GM18858 (cell line): ENCODE measurements at regions not wholly inside any gene's neighbourhood (a gene's known extent, or its start where the extent isn't known, plus 50 kb on each side); places are given as distances from the start of the nearest gene placed in this dataset.
"Not testable (repeated sequence)": the region's sequence is repeated elsewhere in the genome, so short reads cannot be mapped to it uniquely, and the experiment has no call there.

Experiments used
- ATAC-seq: cut with Tn5 transposase; IDR thresholded peaks from one replicate; pipeline ENCODE4 v1.9.1; 2021; ENCODE audit not compliant: unreplicated experiment

DNA sequence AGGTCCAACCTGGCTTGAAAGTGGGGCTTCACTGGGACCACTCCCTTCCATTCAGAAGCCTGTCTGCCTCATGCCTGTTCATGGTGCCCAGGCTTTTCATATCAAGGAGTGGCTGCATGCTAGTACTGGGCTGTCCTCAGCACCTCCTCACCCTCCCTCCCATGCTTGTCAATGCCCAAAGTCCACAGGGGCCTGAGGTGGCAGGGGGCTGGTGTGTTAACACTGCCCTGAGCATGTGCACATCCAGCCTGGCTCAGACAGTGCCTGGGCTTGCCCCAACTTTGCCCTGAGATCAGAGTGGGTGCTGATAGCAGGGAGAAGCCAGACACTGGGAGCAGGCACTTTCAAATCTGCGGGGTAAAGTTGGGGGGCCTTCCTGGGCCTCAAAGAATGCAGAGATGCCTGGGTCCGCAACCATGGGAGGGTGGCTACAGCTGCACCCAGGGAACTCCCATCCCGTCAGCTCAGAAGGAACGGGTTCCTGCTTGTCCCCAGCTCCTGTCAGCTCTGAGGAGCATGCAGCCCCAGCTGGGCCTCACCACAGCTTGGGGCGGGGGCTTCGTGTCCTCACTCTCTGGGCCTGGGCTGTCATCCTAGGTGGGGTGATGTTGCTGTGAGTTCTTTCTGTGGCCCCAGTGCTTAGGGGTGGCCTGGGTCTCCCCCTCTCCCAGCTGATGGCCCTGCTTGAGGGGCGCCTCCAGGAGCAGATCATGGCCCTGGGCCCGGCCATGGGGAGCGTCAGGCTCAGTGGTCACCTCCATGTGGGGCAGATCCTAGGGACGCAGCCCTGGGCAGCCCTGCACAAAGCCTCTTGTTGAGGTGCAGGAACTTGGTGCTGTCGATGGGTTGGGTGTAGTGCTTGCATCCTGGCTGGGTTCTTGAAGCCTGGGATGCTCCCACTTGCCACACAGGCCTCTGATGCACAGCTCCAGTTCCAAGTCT is 830.6 kb upstream of the SLITRK5 start:
- ATAC-seq = no peak

DNA sequence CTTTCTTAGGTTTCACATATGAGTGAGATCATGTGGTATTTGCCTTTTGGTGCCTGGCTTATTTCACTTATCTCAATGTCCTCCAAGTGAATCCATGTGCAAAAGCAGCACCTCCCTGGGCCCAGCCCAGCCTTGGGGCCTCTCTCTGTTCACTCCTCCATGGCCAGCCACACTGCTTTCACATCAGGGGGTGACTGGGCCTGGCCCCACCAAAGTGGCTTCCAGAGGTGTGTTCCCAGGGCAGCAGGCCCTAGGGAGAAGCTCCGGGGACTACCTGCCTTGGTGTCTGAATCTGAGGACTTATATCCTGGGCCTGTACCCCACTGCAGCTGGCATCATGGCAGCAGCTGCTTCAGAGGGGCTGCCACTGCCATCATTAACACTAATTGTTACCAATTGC is 829.9 kb upstream of the SLITRK5 start:
- no peak for ATAC-seq

DNA sequence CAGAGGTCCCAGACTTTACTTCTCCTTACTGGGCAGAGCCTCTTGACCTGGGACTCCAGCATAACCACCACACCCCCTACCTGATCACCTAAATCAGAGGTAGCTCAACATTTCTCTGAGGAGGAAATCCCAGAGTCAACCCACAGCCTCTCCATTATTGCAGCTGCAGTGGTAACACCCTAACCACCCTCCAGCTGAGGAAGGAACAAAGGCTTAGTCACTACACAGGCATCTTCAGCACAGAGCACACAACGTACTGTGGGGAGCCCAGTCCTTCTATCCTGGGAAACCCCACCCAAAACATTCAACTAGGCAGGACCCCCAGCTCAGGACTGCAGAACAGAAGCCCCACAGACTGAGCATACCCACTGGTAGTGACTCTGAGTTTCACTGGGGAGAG is 824.7 kb upstream of the SLITRK5 start:
- no peak for ATAC-seq

DNA sequence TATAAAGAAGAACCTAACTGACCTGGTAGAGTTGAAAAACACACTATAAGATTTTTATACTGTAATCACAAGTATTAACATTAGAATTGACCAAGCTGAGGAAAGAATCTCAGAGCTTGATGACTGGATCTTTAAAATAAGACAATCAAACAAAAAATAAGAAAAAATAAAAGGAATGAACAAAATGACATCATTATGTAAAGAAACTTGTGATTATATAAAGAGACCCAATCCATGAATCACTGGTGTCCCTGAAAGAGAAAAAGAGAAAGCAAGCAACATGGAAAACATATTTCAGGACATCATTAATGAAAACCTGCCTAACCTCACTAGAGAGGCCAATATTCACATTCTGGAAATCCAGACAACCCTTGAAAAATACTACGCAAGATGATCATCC is 822.5 kb upstream of the SLITRK5 start:
- ATAC-seq = no peak

DNA sequence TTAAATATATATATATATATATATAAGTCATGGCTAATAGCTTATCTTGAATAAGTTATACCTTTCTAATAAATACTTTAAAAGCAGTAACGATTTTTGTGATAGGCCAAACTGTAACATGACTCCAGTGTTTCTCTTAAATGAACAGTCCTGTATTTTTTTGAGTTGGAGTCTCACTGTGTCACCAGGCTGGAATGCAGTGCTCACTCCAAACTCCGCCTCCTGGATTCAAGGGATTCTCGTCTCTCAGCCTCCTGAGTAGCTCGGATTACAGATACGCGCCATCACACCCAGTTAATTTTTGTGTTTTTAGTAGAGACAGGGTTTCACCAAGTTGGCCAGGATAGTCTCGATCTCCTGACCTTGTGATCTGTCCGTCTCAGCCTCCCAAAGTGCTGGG is 814.2 kb upstream of the SLITRK5 start:
- no peak for ATAC-seq

DNA sequence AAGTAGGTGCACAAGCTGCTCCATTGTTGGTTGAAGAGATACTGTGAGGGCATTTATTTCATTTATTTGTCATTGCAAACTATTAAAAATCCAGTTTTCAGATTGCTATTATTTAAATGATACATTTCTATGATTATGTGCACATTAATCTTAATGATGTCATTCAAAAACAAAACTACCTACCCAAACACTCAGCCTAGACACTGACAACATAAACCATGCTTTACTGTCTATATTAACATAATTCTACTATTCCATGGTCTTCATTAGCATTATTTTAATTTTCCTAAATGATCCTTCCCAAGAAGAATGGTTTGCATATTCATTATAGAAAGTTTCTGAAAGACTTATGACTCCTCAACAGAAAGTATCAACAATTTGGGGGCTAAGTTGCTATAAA is 813.0 kb upstream of the SLITRK5 start:
- no peak for ATAC-seq

DNA sequence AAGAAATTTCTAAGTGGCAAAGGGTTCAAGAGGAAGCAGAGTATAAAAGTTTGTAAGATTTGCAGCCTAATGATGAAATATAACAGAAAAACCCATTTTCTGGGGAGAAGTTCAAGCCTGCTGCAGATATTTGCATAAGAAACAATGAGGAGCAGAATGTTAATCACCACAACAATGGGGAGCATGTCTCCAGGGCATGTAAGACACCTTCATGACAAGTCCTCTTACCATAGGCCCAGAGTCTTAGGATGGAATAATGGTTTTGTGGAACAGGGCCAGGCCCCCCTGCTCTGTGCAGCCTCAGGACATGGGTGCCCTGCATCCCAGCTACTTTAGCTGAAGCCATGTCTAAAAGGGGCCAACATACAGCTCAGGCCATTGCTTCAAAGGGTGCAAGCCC is 809.0 kb upstream of the SLITRK5 start:
- no peak for ATAC-seq

DNA sequence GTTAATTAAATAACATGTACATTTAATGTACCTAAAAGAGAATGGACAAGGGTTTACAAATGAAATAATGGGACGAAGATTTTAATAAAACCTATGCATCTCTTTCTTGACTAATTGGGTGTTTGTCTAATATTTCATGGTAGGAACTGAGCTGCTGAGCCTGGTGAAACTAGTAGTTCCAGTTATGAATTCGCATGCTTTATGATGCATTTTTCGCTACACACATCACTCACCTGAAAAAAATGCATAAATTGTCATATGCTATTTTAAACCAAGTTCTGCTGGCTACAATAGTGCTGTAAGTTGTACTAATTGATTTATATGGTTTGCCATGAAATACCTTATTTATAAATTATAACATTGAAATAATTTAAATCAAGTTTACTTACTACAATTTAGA is 806.8 kb upstream of the SLITRK5 start:
- no peak for ATAC-seq

DNA sequence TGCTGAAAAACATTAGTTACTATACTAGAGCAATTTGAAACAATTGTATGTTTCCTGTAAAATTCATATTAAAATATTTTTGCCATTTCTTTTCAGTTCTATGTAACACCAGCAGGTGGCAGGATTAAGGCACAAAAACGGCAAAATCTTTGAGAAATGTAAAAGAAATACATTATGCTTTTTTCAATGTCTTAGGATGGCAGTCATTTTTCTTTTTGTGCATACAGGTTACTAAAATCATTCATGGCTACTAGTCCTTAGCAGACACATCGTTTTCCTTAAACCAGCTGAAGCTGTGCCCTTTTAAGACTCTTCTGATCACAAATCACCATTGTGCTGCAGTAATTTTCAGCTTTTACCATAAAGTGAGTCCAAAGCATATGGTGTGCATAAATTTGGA is 800.7 kb upstream of the SLITRK5 start:
- ATAC-seq = no peak

DNA sequence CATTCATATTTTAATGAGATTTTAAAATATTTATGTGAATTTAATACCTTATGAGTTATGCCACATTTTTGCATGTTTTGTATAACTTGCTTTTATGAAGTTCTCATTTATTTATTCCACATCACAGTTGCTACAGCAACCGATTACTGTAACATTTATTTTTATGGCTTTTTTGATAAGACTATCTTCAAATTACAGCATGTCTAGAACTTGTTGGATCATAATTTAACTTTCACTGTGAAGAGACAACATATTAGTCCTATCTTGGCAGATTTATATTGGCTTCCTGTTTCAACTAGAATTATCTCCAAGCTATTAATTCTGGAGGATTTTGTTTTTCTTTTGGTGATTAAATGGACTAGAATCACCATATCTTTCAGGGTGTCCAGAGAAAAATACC is 793.7 kb upstream of the SLITRK5 start:
- ATAC-seq = no peak

DNA sequence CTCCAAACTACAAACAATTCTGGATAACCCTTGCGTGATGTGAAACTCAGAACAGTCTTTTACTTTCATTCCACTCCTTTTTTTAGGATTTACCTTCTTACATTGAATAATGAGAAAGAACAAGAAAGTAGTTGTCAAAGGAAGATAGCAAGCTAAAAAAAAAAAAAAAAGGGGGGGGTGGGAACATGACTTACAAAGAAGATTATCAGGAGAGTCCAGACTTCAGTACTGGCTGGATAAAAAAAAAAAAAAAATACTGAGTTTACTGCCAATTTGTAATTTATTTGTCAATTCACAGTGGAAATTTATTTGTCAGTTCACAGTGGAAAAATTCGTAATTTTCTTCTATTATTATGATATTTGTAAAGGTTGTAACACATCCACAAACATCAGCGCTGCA is 792.4 kb upstream of the SLITRK5 start:
- ATAC-seq = no peak

DNA sequence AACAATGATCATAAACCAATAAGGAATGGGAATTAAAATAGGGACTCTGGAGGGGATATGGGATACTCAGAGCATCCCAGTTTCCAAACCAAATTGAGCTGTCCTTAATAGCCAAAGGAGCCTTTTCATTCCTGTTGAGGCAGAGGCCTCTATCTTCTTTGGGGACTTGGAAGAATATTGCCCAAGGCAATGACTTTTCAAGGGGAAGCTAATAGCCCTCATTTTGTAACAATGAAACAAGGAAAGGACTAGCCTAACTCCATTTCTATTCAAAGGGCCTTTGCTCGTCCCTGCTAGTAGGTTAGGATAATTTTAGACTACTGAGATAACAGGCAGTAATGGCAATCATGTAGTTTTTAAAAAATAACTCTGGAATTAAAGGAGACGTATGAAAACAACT is 789.8 kb upstream of the SLITRK5 start:
- no peak for ATAC-seq

DNA sequence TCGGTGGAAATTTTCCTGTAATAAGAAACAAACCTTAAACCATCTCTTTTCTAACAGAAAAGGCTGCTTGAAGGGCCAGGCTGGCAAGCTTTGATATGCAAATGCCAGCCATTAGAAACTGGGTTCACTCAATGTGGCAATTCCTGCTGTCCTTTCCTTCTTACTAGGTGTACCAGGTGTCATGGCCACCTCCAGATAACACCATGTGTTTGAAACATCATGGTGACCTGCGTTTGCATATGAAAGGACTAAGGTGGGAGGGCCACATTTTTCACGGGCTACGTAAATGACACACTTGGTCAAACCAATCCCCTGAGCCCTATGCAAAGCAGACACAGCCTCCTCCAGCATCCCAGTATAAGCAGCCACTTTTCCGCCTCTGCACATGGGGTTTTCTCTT is 789.1 kb upstream of the SLITRK5 start:
- ATAC-seq = no peak

DNA sequence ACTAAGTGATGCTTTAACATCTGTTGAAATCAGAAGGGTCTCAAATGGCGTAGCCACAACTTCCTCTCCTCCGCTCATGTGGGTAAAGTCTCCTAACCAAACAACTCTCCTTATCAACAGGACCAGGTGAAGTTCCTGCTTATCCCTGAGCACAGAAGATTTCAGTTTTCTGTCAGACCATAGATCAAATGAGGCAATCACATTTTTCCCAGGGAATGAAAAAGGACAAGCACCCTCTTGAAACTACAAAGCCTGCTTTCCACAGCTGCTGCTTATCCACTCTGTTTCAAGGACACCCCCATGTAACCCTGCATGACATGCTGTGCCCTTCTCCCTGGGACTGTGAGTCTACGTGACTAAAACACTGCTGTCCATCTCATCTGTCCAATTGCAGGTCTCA is 788.3 kb upstream of the SLITRK5 start:
- ATAC-seq = no peak

DNA sequence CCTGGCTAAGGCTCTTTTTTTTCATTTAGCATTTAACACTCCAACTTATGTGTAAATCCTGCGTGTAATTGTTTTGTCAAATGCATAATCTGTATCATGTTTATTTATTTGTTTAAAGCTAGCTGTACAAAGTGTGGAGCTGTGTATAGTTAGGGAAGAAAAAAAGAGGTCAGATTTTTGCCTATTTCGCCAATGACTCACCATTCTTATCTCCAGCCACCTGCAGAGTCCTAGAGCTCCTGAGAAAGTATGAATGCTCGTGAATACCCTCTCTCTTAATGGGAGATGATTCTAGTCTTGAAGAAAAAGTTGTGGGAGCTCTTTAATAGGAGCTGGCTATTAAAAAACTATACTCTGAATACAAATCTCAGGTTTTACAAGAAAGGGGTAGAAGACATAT is 778.8 kb upstream of the SLITRK5 start:
- no peak for ATAC-seq

DNA sequence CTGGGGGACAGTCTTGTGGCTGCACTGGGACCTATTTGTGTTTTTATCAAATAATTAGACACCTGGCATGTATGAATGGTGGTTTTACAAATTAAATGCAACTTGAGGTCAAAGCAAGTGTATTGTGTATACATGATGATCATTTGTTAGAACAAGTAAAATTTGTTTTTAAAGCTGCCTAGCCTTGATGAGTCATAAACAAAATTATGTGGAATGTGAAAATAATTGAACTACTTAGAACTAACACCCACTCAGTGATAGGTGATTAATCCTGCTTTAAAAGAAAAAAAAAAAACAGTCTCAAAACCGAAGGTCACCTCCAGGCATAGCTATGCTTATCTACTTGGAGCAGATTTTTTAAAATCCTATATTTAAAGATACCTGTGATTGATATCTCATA is 770.3 kb upstream of the SLITRK5 start:
- ATAC-seq = no peak

DNA sequence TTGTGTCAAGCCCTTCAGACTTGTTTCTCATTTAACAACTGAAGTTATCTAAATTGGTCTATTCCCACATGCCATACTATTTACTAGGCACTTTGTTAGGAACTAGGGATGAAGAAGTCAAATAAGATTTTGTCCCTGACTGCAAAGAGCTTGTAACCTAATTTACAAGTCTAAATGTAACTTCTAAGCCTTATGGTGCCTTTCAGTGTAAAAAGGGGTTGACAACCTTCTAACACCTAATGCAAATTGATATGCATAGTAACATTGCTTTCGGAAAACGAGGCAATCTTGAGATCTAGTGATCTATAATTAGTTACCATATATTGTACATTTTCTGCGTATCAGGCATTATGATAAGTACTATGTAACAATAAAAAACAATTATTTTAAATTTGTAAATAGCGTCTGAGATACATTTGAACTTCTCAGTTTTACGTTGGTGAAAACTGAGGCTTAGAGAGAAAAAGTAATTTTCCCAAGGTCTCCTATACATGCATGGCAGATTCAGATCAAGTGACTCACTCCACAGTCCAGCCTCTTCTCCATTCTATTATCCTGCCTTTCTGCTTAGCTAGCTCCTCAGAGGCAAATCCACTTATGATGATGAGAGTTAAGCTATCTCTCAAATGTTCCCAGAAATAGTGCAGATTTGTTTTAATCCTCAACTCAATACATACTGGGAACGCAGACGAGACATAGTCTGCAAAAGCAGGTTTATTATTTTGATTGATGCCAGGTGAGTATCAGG is 764.9 kb upstream of the SLITRK5 start:
- ATAC-seq = no peak

DNA sequence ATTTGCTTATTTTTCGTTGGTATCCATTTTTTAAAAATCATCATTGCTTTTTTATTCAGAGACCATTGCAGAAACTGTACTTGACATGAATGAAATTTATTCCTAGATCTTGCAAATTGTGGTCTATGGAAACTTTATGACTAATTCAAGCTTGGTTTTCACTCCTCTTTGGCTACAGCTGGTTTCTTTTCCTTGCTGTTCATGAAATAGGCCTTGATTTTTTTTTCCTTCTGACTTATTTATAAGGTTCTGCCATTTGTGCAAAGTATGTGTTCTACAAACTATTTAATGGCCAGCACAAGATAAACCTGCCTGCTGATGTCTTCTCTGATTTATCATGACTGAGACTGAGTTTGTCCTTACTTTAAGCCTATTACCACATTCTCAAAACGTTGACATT is 764.0 kb upstream of the SLITRK5 start:
- no peak for ATAC-seq

DNA sequence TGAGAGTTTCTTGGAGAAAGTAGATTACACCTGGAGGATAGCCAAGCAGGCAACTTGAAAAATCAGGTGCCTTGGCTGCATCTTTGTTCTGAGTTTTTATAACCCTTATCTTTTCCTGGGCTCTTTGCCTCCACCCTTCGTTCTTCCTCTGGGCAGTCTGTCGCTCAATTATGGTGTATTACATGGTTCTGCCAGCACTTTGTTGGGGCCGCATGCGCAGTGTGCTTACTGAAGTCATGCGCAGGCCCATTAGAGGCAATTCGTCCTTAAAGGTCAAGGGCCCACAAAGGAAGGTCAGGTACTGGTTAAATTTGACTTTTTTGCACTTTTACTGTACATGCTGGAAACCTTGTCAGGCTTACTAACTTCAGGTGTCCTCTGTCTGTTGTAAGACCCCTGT is 761.9 kb upstream of the SLITRK5 start:
- ATAC-seq = no peak

DNA sequence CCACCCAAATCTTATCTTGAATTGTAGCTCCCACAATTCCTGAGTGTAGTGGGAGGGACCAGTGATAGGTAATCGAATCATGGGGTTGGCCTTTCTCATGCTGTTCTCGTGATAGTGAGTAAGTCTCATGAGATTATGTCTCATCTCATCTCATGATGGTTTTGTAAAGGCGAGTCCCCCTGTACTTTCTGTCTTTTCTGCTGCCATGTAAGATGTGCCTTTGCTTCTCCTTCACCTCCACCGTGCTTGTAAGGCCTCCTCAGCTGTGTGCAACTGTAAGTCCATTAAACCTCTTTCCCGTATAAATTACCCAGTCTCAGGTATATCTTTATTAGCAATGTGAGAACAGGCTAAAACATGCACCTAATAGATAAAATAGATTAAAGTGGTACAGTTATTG is 756.4 kb upstream of the SLITRK5 start:
- ATAC-seq = no peak

DNA sequence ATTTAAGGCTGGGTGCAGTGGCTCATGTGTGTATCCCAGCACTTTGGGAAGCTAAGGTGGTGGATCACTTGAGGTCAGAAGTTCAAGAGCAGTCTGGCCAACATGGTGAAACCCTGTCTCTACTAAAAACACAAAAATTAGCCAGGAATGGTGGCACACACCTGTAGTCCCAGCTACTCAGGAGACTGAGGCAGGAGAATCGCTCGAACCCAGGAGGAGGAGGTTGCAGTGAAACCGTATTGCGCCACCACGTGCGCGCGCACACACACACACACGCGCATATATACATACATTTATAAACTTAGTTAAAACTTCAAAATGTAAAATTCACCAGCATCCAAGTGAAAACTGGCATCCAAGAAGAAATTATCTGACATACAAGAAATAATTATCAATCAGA is 753.7 kb upstream of the SLITRK5 start:
- ATAC-seq = not testable (repeated sequence)

DNA sequence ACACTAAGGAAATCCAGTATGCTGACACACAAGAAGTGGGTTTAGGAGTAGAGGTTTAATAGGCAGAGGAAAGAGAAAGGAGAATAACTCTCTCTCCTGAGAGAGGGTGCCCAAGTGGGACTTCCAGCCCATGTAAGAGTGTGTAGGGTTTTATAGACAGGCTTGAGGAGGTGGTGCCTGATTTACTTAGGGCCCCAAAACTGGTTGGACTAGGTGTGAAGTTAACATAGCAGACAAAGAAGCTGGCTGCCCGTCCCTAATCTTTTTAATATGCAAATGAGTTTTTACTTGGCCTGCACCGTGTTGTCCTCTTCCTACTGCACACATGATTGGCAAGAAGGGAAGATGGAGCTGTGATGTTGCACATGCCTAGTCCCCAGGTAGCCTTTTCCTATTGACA is 752.5 kb upstream of the SLITRK5 start:
- no peak for ATAC-seq
